Lower leg skin (tissue), 4 donors: ENCODE measurements at regions not wholly inside any gene's neighbourhood (a gene's known extent, or its start where the extent isn't known, plus 50 kb on each side); places are given as distances from the start of the nearest gene placed in this dataset.

Experiments used
- DNase-seq, 2 donors: peaks; one replicate each; pipeline ENCODE4 v3.0.0-alpha.2; 2019; ENCODE audit warnings: low spot score in 2 of 2
- H3K4me3 ChIP-seq: fragments of 200-600 bp; sonication (generic); 2 replicates; pipeline ENCODE4 v1.5.1; 2017; ENCODE audit warnings: mild to moderate bottlenecking, low read depth; ENCODE audit not compliant: poor library complexity, severe bottlenecking
- CTCF ChIP-seq, 3 donors: fragments of 450-650 bp; IDR thresholded peaks; one replicate each; pipeline ENCODE4 v1.5.1; 2016; ENCODE audit warnings: antibody characterized with exemption in 3 of 3, mild to moderate bottlenecking in 3 of 3, moderate library complexity in 2 of 3
- POLR2A ChIP-seq, 2 donors: fragments of 450-650 bp; IDR thresholded peaks; one replicate each; pipeline ENCODE4 v1.6.1; 2016 to 2017; ENCODE audit warnings: antibody characterized with exemption in 2 of 2, mild to moderate bottlenecking in 1 of 2, moderate library complexity in 1 of 2
- WGBS, 2 donors: methylation state at CpG; one replicate each; pipeline ENCODE4 v1.1.5; 2018; 5-methylcytosine and 5-hydroxymethylcytosine counted together
- intact Hi-C: fragments of 100-400 bp; cut with DNase I; formaldehyde crosslinking; loops from one replicate; pipeline ENCODE4 v1.15.0; 2023; ENCODE audit warnings: low total_unique reads

GRCh38 chr2:16172324-16173175, 232.2 kb downstream of the MYCN start:
- intact Hi-C loops: no loop called here
- 89 to 93% methylated on average over 8 of the region's 8 CpGs for WGBS, 2 donors
- DNase-seq: peak in 1 of 2 donors; percentile 75
- TF ChIP-seq CTCF (IDR thresholded peaks at IDR 0.05) (no peak), POLR2A (IDR thresholded peaks at IDR 0.05) (no peak)
- no peak overlapping the region for H3K4me3 ChIP-seq

- 88 to 90% methylated on average over 3 of the region's 3 CpGs for WGBS, 2 donors
- intact Hi-C loops: no loop called here
- TF ChIP-seq CTCF (IDR thresholded peaks at IDR 0.05) (no peak), POLR2A (IDR thresholded peaks at IDR 0.05) (no peak)
- DNase-seq: no peak
- no peak overlapping the region for H3K4me3 ChIP-seq
Observed at GRCh38 chr2:16171425-16171920, 231.1 kb downstream of the MYCN start.

- intact Hi-C loops: no loop called here
- TF ChIP-seq POLR2A (IDR thresholded peaks at IDR 0.05) (no peak), CTCF (IDR thresholded peaks at IDR 0.05) (no peak)
- no peak overlapping the region for H3K4me3 ChIP-seq
- 93 to 94% methylated on average over 9 of the region's 9 CpGs for WGBS, 2 donors
- DNase-seq: peak in 1 of 2 donors; percentile 65
Observed at GRCh38 chr2:16170675-16171424, 230.5 kb downstream of the MYCN start.

- no peak overlapping the region for H3K4me3 ChIP-seq
- intact Hi-C loops: no loop called here
- no peak for TF ChIP-seq CTCF (IDR thresholded peaks at IDR 0.05)
- TF ChIP-seq POLR2A (IDR thresholded peaks at IDR 0.05): no peak
- no peak for DNase-seq
- 83 to 84% methylated on average over 8 of the region's 8 CpGs for WGBS, 2 donors
Observed at GRCh38 chr2:16169381-16169960, 229.1 kb downstream of the MYCN start.

- intact Hi-C loops: no loop called here
- 87 to 89% methylated on average over 24 of the region's 24 CpGs for WGBS, 2 donors
- peak in 1 of 2 donors; percentile 36 for DNase-seq
- H3K4me3 ChIP-seq: no peak overlapping the region
- TF ChIP-seq CTCF (IDR thresholded peaks at IDR 0.05) (no peak), POLR2A (IDR thresholded peaks at IDR 0.05) (no peak)
Observed at GRCh38 chr2:16168506-16169264, 228.3 kb downstream of the MYCN start.
